ENCODE measurements at regions not wholly inside any gene's neighbourhood (a gene's known extent, or its start where the extent isn't known, plus 50 kb on each side); places are given as distances from the start of the nearest gene placed in this dataset.

DNA sequence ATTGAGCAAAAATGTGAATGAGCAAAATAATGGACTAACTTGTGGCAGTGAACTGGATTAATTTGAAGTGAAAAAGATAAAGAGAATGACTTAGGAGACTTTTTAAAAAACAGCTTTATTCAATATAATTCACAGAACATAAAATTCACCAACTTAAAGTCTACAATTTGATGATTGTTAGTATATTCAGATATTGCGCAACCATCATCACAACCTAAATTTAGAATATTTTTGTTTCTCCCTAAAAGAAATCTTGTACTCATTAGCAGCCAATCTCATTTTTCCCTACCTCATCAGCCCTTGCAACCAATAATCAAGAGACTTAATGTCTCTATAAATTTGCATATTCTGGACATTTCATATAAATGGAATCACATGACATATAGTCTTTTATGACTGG is 496.5 kb downstream of the IGSF11 start:
- TF ChIP-seq, protein P1, sequence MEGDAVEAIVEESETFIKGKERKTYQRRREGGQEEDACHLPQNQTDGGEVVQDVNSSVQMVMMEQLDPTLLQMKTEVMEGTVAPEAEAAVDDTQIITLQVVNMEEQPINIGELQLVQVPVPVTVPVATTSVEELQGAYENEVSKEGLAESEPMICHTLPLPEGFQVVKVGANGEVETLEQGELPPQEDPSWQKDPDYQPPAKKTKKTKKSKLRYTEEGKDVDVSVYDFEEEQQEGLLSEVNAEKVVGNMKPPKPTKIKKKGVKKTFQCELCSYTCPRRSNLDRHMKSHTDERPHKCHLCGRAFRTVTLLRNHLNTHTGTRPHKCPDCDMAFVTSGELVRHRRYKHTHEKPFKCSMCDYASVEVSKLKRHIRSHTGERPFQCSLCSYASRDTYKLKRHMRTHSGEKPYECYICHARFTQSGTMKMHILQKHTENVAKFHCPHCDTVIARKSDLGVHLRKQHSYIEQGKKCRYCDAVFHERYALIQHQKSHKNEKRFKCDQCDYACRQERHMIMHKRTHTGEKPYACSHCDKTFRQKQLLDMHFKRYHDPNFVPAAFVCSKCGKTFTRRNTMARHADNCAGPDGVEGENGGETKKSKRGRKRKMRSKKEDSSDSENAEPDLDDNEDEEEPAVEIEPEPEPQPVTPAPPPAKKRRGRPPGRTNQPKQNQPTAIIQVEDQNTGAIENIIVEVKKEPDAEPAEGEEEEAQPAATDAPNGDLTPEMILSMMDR (conservative IDR thresholded peaks at IDR 0.05) = no peak
- TF ChIP-seq EZH2 (IDR thresholded peaks at IDR 0.05; ENCODE audit: low read depth) = no peak

All from PC-9 (cell line).